CD4-positive, alpha-beta T cell (primary cell): ENCODE measurements at regions not wholly inside any gene's neighbourhood (a gene's known extent, or its start where the extent isn't known, plus 50 kb on each side); places are given as distances from the start of the nearest gene placed in this dataset.
"Not testable (repeated sequence)": the region's sequence is repeated elsewhere in the genome, so short reads cannot be mapped to it uniquely, and the experiment has no call there.

Experiments used
- ATAC-seq: fragments of 200-7000 bp; cut with Tn5 transposase; one replicate; pipeline ENCODE4 v1.10.0; 2022; ENCODE audit warnings: mild to moderate bottlenecking; ENCODE audit not compliant: poor library complexity
- CTCF ChIA-PET: fragments of 350-600 bp; sonication (Branson Sonifier 250); formaldehyde crosslinking; loops from one replicate; lab custom pipeline; 2021; ENCODE audit warnings: antibody characterized with exemption, inconsistent platforms; lab: Charles Lee
- POLR2A ChIA-PET: fragments of 350-600 bp; sonication (Branson Sonifier 250); formaldehyde crosslinking; loops from one replicate; lab custom pipeline; 2021; ENCODE audit warnings: antibody characterized with exemption, inconsistent platforms; lab: Charles Lee
- DNase-seq, 14 experiments: peaks; one replicate each; pipeline ENCODE4 v3.0.0-alpha.2; 2013 to 2020; ENCODE audit warnings: mixed read lengths in 2 of 14
- H3K27ac ChIP-seq, 2 donors: one replicate each; pipeline versions ENCODE4 v1.5.1 to v1.7.0; 2013; ENCODE audit warnings: low read length in 2 of 2, low read depth in 1 of 2, mild to moderate bottlenecking in 1 of 2
- H3K27me3 ChIP-seq, 2 experiments: 1 replicate in 1 of 2; 2 replicates in 1 of 2; pipeline versions ENCODE4 v1.6.1 to v1.7.0; 2013; ENCODE audit warnings: low read length in 2 of 2, control low read depth in 1 of 2, mild to moderate bottlenecking in 1 of 2, moderate library complexity in 1 of 2; ENCODE audit not compliant: insufficient read depth in 2 of 2, control insufficient read depth in 1 of 2
- H3K36me3 ChIP-seq: one replicate; pipeline ENCODE4 v1.6.1; 2013; ENCODE audit warnings: low read length, control low read depth; ENCODE audit not compliant: insufficient read depth
- H3K4me1 ChIP-seq: one replicate; pipeline ENCODE4 v1.6.1; 2013; ENCODE audit warnings: low read length, control low read depth; ENCODE audit not compliant: insufficient read depth
- H3K4me3 ChIP-seq: one replicate; pipeline ENCODE4 v1.5.1; 2013; ENCODE audit warnings: mild to moderate bottlenecking, low read length, moderate library complexity
- H3K9me3 ChIP-seq, 2 experiments: 1 replicate in 1 of 2; 2 replicates in 1 of 2; pipeline versions ENCODE4 v1.6.1 to v1.7.0; 2013; ENCODE audit warnings: low read length in 2 of 2, mild to moderate bottlenecking in 2 of 2, control low read depth in 1 of 2, moderate library complexity in 1 of 2; ENCODE audit not compliant: control insufficient read depth in 1 of 2, insufficient read depth in 1 of 2
- H3K27ac Mint-ChIP-seq: one replicate; pipeline ENCODE4 v1.8.0; 2020; ENCODE audit warnings: mixed read lengths
- H3K27me3 Mint-ChIP-seq: one replicate; pipeline ENCODE4 v1.8.0; 2021; ENCODE audit warnings: mixed read lengths
- H3K36me3 Mint-ChIP-seq: one replicate; pipeline ENCODE4 v1.8.0; 2021; ENCODE audit warnings: low read depth, mixed read lengths
- H3K4me1 Mint-ChIP-seq: one replicate; pipeline ENCODE4 v1.8.0; 2021; ENCODE audit warnings: low read depth, mixed read lengths
- H3K4me3 Mint-ChIP-seq: one replicate; pipeline ENCODE4 v1.8.0; 2020; ENCODE audit warnings: mild to moderate bottlenecking, mixed read lengths
- H3K9me3 Mint-ChIP-seq: one replicate; pipeline ENCODE4 v1.8.0; 2020; ENCODE audit warnings: mixed read lengths
- CTCF ChIP-seq: fragments of 200-600 bp; IDR thresholded peaks from one replicate; pipeline ENCODE4 v1.8.0; 2022; ENCODE audit warnings: antibody characterized with exemption, mild to moderate bottlenecking
- intact Hi-C, 2 experiments: fragments of 100-400 bp; cut with DNase I in 1 of 2; cut with micrococcal nuclease in 1 of 2; formaldehyde crosslinking; loops; one replicate each; pipeline versions ENCODE4 v1.15.1 to v1.9.0; 2023 to 2025; cut with DNase I, micrococcal nuclease

- no peak for TF ChIP-seq CTCF
- POLR2A ChIA-PET, result no interaction called here
Measured at GRCh38 chrX:102784550-102784949, 64.0 kb downstream of the GPRASP3 start.

GRCh38 chrX:102787283-102787682 lies 66.7 kb downstream of the GPRASP3 start:
- no peak for DNase-seq
- H3K9me3 ChIP-seq, result no peaks in the 10 kb centered on the region
- intact Hi-C loops, result no loop called here
- no peak overlapping the region for H3K4me3 ChIP-seq
- CTCF ChIA-PET, result interaction anchor here (1.3 kb wide), 1 partner anchor 31 kb away, joined by 3 read pairs; no protein-coding TSS in a partner anchor
- H3K4me1 ChIP-seq, result no peaks in the 10 kb centered on the region
- ATAC-seq, result no peak
- no peak overlapping the region for H3K27ac Mint-ChIP-seq
- no peaks in the 10 kb centered on the region for H3K4me1 Mint-ChIP-seq
- H3K36me3 ChIP-seq, result no peaks in the 10 kb centered on the region
- no peaks in the 10 kb centered on the region for H3K9me3 Mint-ChIP-seq
- H3K27me3 ChIP-seq, result no peaks in the 10 kb centered on the region
- no peaks in the 10 kb centered on the region for H3K27me3 Mint-ChIP-seq
- H3K4me3 Mint-ChIP-seq, result no peak overlapping the region
- peaks cover 31% of the 10 kb centered on the region for H3K36me3 Mint-ChIP-seq
- POLR2A ChIA-PET, result no interaction called here
- H3K27ac ChIP-seq, result no peak overlapping the region
- TF ChIP-seq CTCF, result no peak

More at GRCh38 chrX:102784550-102784949, 64.0 kb downstream of the GPRASP3 start:
- Histone ChIP-seq H3K27ac (no peak overlapping the region), H3K9me3 (no peaks in the 10 kb centered on the region), H3K27me3 (no peaks in the 10 kb centered on the region), H3K4me1 (no peaks in the 10 kb centered on the region), H3K4me3 (no peak overlapping the region), H3K36me3 (no peaks in the 10 kb centered on the region)
- H3K4me1 Mint-ChIP-seq, result no peaks in the 10 kb centered on the region
- no peaks in the 10 kb centered on the region for H3K9me3 Mint-ChIP-seq
- intact Hi-C loops, result no loop called here
- H3K27me3 Mint-ChIP-seq, result no peaks in the 10 kb centered on the region
- no peak for ATAC-seq
- peaks cover 29% of the 10 kb centered on the region for H3K36me3 Mint-ChIP-seq
- no peak overlapping the region for H3K4me3 Mint-ChIP-seq
- no peak for DNase-seq
- CTCF ChIA-PET, result no interaction called here
- no peak overlapping the region for H3K27ac Mint-ChIP-seq

GRCh38 chrX:102808336-102808735 lies 87.8 kb downstream of the GPRASP3 start:
- Histone ChIP-seq H3K4me1 (no peaks in the 10 kb centered on the region), H3K27ac (no peak overlapping the region), H3K27me3 (no peaks in the 10 kb centered on the region), H3K36me3 (no peaks in the 10 kb centered on the region), H3K4me3 (no peak overlapping the region), H3K9me3 (no peaks in the 10 kb centered on the region)
- intact Hi-C loops, result no loop called here
- Mint-ChIP-seq H3K4me3 (no peak overlapping the region), H3K27ac (no peak overlapping the region), H3K27me3 (no peaks in the 10 kb centered on the region), H3K9me3 (no peaks in the 10 kb centered on the region), H3K36me3 (no peaks in the 10 kb centered on the region), H3K4me1 (no peaks in the 10 kb centered on the region)
- ChIA-PET CTCF (no interaction called here), POLR2A (no interaction called here)
- DNase-seq (no peak), ATAC-seq (no peak)
- TF ChIP-seq CTCF, result no peak

- POLR2A ChIA-PET, ATAC-seq, H3K27ac ChIP-seq, H3K4me3 Mint-ChIP-seq, H3K4me1 Mint-ChIP-seq, H3K4me1 ChIP-seq, H3K36me3 ChIP-seq, DNase-seq, H3K27me3 Mint-ChIP-seq, H3K27ac Mint-ChIP-seq, H3K4me3 ChIP-seq, H3K9me3 ChIP-seq, CTCF ChIA-PET, intact Hi-C loops, H3K27me3 ChIP-seq, H3K9me3 Mint-ChIP-seq: not testable (repeated sequence)
- peaks cover 54% of the 10 kb centered on the region for H3K36me3 Mint-ChIP-seq
Measured at GRCh38 chrX:102818269-102818668, 97.7 kb downstream of the GPRASP3 start.
